ENCODE measurements at regions not wholly inside any gene's neighbourhood (a gene's known extent, or its start where the extent isn't known, plus 50 kb on each side); places are given as distances from the start of the nearest gene placed in this dataset.

DNA sequence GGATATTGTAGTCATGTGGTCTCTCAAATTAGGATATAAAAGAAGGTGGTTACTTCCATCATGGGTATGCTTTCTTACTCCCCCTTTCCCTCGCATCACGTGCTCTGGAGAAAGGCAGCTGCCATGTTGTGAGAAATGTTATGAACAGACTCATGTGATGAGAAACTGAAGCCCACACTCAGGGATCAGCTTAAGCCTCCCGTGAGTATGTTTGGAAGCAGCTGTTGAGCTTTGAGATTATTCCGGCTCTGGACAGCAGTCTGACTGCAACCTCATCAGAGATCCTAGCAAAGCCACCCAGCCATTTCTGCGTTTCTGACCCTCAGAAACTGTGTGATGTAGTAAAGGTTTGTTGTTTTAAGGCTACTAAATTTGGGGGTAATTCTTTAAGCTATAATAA is 700.1 kb downstream of the ADCYAP1 start:
- Histone ChIP-seq H2AFZ (ENCODE audit: low read length) (no peak overlapping the region), H3K27me3 (replicated peaks; ENCODE audit: insufficient read depth, low read length) (no peaks in the 10 kb centered on the region)
- no peak for TF ChIP-seq EZH2phosphoT487 (IDR thresholded peaks at IDR 0.05; ENCODE audit: low read length)
- no peak for TF ChIP-seq EZH2 (optimal IDR thresholded peaks at IDR 0.05; ENCODE audit: low read depth, low read length)
- TF ChIP-seq, protein P1, sequence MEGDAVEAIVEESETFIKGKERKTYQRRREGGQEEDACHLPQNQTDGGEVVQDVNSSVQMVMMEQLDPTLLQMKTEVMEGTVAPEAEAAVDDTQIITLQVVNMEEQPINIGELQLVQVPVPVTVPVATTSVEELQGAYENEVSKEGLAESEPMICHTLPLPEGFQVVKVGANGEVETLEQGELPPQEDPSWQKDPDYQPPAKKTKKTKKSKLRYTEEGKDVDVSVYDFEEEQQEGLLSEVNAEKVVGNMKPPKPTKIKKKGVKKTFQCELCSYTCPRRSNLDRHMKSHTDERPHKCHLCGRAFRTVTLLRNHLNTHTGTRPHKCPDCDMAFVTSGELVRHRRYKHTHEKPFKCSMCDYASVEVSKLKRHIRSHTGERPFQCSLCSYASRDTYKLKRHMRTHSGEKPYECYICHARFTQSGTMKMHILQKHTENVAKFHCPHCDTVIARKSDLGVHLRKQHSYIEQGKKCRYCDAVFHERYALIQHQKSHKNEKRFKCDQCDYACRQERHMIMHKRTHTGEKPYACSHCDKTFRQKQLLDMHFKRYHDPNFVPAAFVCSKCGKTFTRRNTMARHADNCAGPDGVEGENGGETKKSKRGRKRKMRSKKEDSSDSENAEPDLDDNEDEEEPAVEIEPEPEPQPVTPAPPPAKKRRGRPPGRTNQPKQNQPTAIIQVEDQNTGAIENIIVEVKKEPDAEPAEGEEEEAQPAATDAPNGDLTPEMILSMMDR (IDR thresholded peaks at IDR 0.05; ENCODE audit: low read length): no peak

DNA sequence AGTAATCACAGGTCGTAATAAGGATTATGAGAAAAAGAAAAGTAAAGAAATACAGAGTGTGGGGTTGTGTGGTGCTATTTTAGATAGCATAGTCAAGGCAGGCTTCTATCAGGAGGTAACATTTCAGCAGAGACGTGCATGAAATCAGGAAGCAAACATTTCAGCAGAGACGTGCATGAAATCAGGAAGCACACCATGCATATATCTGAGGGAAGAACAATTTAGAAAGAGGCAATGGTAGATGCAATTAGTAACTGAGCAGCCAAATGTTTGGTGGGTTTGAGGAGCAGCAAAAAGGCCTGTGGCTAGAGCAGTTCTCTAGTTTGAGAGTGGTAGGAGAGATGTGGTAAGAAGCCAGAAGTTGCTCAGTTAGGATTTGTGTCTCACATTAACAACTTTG is 713.7 kb downstream of the ADCYAP1 start:
- Histone ChIP-seq H2AFZ (ENCODE audit: low read length) (no peak overlapping the region), H3K4me2 (ENCODE audit: low read depth, low read length) (no peak overlapping the region), H3K9me2 (replicated peaks; ENCODE audit: insufficient read depth, low read length) (no peaks in the 10 kb centered on the region), H3K4me1 (ENCODE audit: low read length) (no peaks in the 10 kb centered on the region), H3K9ac (ENCODE audit: low read length) (no peak overlapping the region), H3F3A (ENCODE audit: insufficient read depth, low read length) (no peaks in the 10 kb centered on the region), H3K4me3 (ENCODE audit: low read length) (no peak overlapping the region), H4K20me1 (ENCODE audit: insufficient read depth, low read length) (no peaks in the 10 kb centered on the region), H3K27me3 (replicated peaks; ENCODE audit: insufficient read depth, low read length) (no peaks in the 10 kb centered on the region), H3K36me3 (replicated peaks; ENCODE audit: insufficient read depth, low read length) (no peaks in the 10 kb centered on the region), H3K79me2 (ENCODE audit: low read length) (no peaks in the 10 kb centered on the region), H3K9me3 (replicated peaks; ENCODE audit: insufficient read depth, low read length) (no peaks in the 10 kb centered on the region), H3K27ac (ENCODE audit: low read length) (no peak overlapping the region)
- TF ChIP-seq, protein P1 (IDR thresholded peaks at IDR 0.05; ENCODE audit: low read length): no peak
- TF ChIP-seq EZH2 (optimal IDR thresholded peaks at IDR 0.05; ENCODE audit: low read depth, low read length) (no peak), EZH2phosphoT487 (IDR thresholded peaks at IDR 0.05; ENCODE audit: low read length) (no peak)
- no peak for DNase-seq

More for the DNA sequence above, 700.1 kb downstream of the ADCYAP1 start:
- Histone ChIP-seq H3K36me3 (replicated peaks; ENCODE audit: insufficient read depth, low read length) (no peaks in the 10 kb centered on the region), H3K79me2 (ENCODE audit: low read length) (no peaks in the 10 kb centered on the region), H3K9me2 (replicated peaks; ENCODE audit: insufficient read depth, low read length) (no peaks in the 10 kb centered on the region), H3K4me2 (ENCODE audit: low read depth, low read length) (no peak overlapping the region), H3F3A (ENCODE audit: insufficient read depth, low read length) (no peaks in the 10 kb centered on the region), H4K20me1 (ENCODE audit: insufficient read depth, low read length) (no peaks in the 10 kb centered on the region), H3K9me3 (replicated peaks; ENCODE audit: insufficient read depth, low read length) (no peaks in the 10 kb centered on the region), H3K9ac (ENCODE audit: low read length) (no peak overlapping the region), H3K4me1 (ENCODE audit: low read length) (no peaks in the 10 kb centered on the region), H3K4me3 (ENCODE audit: low read length) (no peak overlapping the region), H3K27ac (ENCODE audit: low read length) (no peak overlapping the region)
- DNase-seq: no peak

DNA sequence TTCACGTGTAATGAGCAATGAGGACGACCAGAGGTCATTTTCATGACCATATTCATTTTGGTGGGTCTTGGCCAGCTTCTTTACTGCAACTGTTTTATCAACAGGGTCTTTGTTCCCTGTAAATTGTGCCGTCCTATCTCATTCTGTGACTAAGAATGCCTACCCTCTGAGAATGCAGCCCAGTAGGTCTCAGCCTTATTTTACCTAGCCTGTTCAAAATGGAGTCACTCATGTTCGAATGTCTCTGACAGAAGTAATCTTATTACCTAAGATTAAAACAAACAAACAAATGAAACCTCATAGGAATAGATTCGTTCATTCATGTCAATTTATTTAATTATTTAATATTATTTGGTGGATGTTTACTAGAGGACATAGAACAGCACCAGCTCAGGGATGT is 714.8 kb downstream of the ADCYAP1 start:
- Histone ChIP-seq H3K4me3 (ENCODE audit: low read length) (no peak overlapping the region), H3K9me3 (replicated peaks; ENCODE audit: insufficient read depth, low read length) (no peaks in the 10 kb centered on the region), H3K79me2 (ENCODE audit: low read length) (no peaks in the 10 kb centered on the region), H3K9ac (ENCODE audit: low read length) (no peak overlapping the region), H3K4me2 (ENCODE audit: low read depth, low read length) (no peak overlapping the region), H3K27me3 (replicated peaks; ENCODE audit: insufficient read depth, low read length) (no peaks in the 10 kb centered on the region), H2AFZ (ENCODE audit: low read length) (no peak overlapping the region), H3K27ac (ENCODE audit: low read length) (no peak overlapping the region), H3K36me3 (replicated peaks; ENCODE audit: insufficient read depth, low read length) (no peaks in the 10 kb centered on the region), H3F3A (ENCODE audit: insufficient read depth, low read length) (no peaks in the 10 kb centered on the region), H3K4me1 (ENCODE audit: low read length) (no peaks in the 10 kb centered on the region), H3K9me2 (replicated peaks; ENCODE audit: insufficient read depth, low read length) (no peaks in the 10 kb centered on the region), H4K20me1 (ENCODE audit: insufficient read depth, low read length) (no peaks in the 10 kb centered on the region)
- TF ChIP-seq EZH2phosphoT487 (IDR thresholded peaks at IDR 0.05; ENCODE audit: low read length) (no peak), EZH2 (optimal IDR thresholded peaks at IDR 0.05; ENCODE audit: low read depth, low read length) (no peak)
- TF ChIP-seq, protein P1 (IDR thresholded peaks at IDR 0.05; ENCODE audit: low read length): no peak
- DNase-seq: no peak
